ENCODE measurements at regions not wholly inside any gene's neighbourhood (a gene's known extent, or its start where the extent isn't known, plus 50 kb on each side); places are given as distances from the start of the nearest gene placed in this dataset.

DNA sequence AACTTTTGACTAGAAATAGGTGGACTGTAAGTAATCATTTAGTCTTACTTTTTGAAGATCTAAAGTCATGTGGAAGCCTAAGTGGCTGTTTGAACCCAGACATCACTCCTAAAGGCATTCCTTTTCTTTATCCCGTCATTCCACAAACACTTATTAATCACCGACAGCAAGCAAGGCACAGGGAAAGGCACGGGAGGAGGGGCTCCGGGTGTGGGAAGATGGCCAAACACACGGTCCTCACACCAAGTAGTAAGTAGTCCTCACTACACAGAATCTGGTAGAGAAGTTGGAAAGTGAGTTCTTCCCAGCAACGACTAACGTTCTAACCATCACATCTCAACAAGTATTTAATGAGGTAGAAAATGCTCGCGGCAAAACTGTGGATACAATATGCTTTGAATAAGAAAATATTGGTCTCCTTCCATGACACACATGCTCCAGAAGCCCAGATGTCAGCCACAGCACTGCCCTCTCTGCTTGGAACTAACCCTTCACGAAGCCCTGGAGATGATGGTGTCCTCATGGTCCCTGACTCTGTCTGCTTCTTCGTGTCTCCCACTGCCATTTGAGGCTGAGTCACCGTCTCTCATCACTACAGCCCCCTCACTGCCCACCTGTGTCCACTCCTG is 202.2 kb downstream of the OPA1 start:
- Histone ChIP-seq H4K8ac (ENCODE audit: extremely low read depth, insufficient read depth, low read length) (no peak overlapping the region), H3K14ac (ENCODE audit: insufficient read length) (no peak overlapping the region), H3K36me3 (ENCODE audit: control insufficient read depth in 2 of 4, insufficient read depth in 4 of 4, low read length in 3 of 4) (no peaks in the 10 kb centered on the region), H3K4ac (replicated peaks; ENCODE audit: insufficient read length, low read depth, low read length) (no peak overlapping the region), H2BK120ac (replicated peaks; ENCODE audit: low read depth, low read length) (no peak overlapping the region), H3K18ac (ENCODE audit: extremely low read depth, low read length) (no peak overlapping the region), H2AFZ (ENCODE audit: low read length) (no peak overlapping the region), H3K23me2 (ENCODE audit: low read depth, low read length) (no peaks in the 10 kb centered on the region), H3K9ac (replicated peaks in 1 of 4; ENCODE audit: extremely low read depth in 1 of 4, low read depth in 3 of 4, low read length in 3 of 4) (no peak overlapping the region), H2BK20ac (ENCODE audit: low read length) (no peak overlapping the region), H3K27ac (ENCODE audit: low read depth, low read length) (no peak overlapping the region), H3K4me3 (ENCODE audit: extremely low read depth in 1 of 4, insufficient read depth in 2 of 4, low read depth in 3 of 4, low read length in 4 of 4) (no peak overlapping the region), H2AK5ac (ENCODE audit: low read depth, low read length) (no peak overlapping the region), H2BK5ac (ENCODE audit: low read depth, low read length) (no peak overlapping the region; the same call in 1 of the 2 replicates), H2BK12ac (ENCODE audit: low read depth, low read length) (peak overlapping the region; percentile 82; the same call in 1 of the 2 replicates), H3K56ac (replicated peaks; ENCODE audit: insufficient read length, low read depth, low read length) (no peak overlapping the region), H3K27me3 (replicated peaks in 1 of 4; ENCODE audit: control insufficient read depth in 3 of 4, extremely low read depth in 1 of 4, insufficient read depth in 3 of 4, low read length in 3 of 4) (peaks cover 0 to 2% (median 0%) of the 10 kb centered on the region in 4 experiments; a peak in 1 of 7 replicates), H3K4me1 (replicated peaks in 1 of 4; ENCODE audit: control insufficient read depth in 3 of 4, insufficient read depth in 4 of 4, low read length in 3 of 4) (peaks cover 0 to 10% (median 5%) of the 10 kb centered on the region in 4 experiments; a peak in 5 of 7 replicates), H3K23ac (ENCODE audit: insufficient read length) (no peak overlapping the region), H3K9me3 (ENCODE audit: insufficient read depth in 2 of 2, low read depth in 1 of 2, low read length in 1 of 2) (no peaks in the 10 kb centered on the region), H3K4me2 (ENCODE audit: insufficient read depth in 1 of 2, low read depth in 2 of 2, low read length in 2 of 2) (no peak overlapping the region), H3K79me2 (ENCODE audit: control insufficient read depth in 1 of 2, insufficient read depth in 2 of 2, low read length in 2 of 2) (no peaks in the 10 kb centered on the region), H4K5ac (ENCODE audit: insufficient read length, low read depth, low read length) (no peak overlapping the region), H2BK15ac (ENCODE audit: low read length) (0 out of 2 replicates have a peak overlapping the region, but pooled peaks have one; percentile 34), H3K79me1 (ENCODE audit: low read depth, low read length) (no peaks in the 10 kb centered on the region), H4K20me1 (replicated peaks in 1 of 2; ENCODE audit: control insufficient read depth in 1 of 2, insufficient read depth in 2 of 2, low read length in 2 of 2) (no peaks in the 10 kb centered on the region), H4K91ac (replicated peaks; ENCODE audit: insufficient read length, low read length) (peak overlapping the region; percentile 29)
- ChIA-PET POLR2A (ENCODE audit: partially characterized antibody) (interaction anchor here (1.5 kb wide), 1 partner anchor 19 kb away, joined by 4 read pairs; no protein-coding TSS in a partner anchor), CTCF (ENCODE audit: partially characterized antibody) (interaction anchor here (1.5 kb wide), 1 partner anchor 68 kb away, joined by 3 read pairs; no protein-coding TSS in a partner anchor)
- DNase-seq (ENCODE audit: low read depth in 1 of 2, low spot score in 2 of 2) (no peak), FAIRE-seq (no peak)
- TF ChIP-seq MAFK (IDR thresholded peaks at IDR 0.05; ENCODE audit: low read depth, low read length), result no peak
- TF ChIP-seq JUN (IDR thresholded peaks at IDR 0.05; ENCODE audit: low read depth, low read length), result no peak
- TF ChIP-seq GABPA (IDR thresholded peaks at IDR 0.05; ENCODE audit: borderline replicate concordance, insufficient read depth, low read length), result no peak
- TF ChIP-seq SAP30 (IDR thresholded peaks at IDR 0.05; ENCODE audit: insufficient read depth, insufficient replicate concordance, low read length), result no peak
- 92% methylated on average over 12 of the region's 12 CpGs; no CpG with 5 or more reads in 1 of the 2 experiments for WGBS, 2 experiments (ENCODE audit: extremely low coverage in 1 of 2, insufficient coverage in 1 of 2, insufficient read length in 1 of 2, insufficient replicate concordance in 2 of 2, low coverage in 1 of 2, low lambda C conversion rate in 2 of 2, missing lambda C conversion rate in 1 of 2)

Measured in H1 (cell line).